ENCODE measurements at regions not wholly inside any gene's neighbourhood (a gene's known extent, or its start where the extent isn't known, plus 50 kb on each side); places are given as distances from the start of the nearest gene placed in this dataset.
"Not testable (repeated sequence)": the region's sequence is repeated elsewhere in the genome, so short reads cannot be mapped to it uniquely, and the experiment has no call there.

DNA sequence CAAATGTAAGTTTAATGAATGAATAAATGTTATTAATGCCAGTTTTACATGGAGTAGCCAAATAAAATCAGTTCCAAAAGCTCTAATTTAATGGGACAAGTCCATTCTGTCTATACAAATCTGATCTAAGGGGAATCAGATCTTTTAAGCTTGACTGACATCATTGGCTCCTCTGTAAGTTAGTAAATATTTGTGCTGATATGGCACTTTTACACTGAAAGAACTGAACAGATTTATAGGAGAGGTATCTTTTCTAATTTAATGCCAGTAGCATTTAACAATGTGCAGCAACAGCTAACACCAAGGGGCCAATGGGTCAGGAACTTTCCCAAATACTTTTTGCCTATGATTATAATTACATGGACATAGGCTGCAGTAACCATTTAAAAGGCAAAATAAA is 832.3 kb downstream of the PCDH17 start:
- no peak for DNase-seq (ENCODE audit: low read depth in 4 of 4, low spot score in 3 of 4)

DNA sequence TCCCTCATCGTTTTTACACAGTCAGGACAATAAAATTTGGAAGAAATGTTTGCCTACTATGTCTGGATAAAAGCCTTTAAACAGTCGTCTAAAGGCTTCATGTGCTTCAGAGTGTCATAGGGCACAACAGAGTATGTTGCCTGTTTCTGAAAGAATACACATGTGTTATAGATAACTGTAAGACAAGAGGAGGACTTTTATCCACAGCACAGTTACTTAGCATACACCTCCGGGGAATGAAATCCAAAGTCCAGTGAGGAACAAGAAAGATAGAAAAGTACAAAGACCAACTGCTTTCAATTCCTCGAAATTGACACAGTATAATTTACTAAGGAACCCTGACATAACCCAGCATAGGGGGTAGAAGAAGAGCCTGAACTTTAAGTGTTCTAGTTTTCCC is 835.6 kb downstream of the PCDH17 start:
- DNase-seq (ENCODE audit: low read depth in 4 of 4, low spot score in 3 of 4), result no peak

DNA sequence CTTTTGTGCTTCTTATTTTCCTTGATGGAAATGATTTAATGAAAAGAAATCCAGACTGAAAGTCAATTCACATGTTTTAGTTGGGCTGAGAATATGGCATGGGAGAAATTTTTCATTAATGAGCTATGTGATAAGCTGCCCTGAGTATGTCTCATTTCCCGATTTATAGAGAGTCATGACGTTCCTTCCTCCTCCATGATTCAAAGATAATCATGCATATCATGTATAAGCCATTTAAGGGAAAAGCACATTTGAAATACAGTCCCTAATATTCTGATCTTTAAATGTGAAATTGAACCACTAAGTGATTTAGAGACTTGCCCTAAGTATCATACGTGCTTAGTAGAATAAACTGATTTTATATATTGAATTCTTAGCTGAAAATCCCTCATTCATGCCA is 840.9 kb downstream of the PCDH17 start:
- DNase-seq (ENCODE audit: low read depth in 4 of 4, low spot score in 3 of 4), result no peak

DNA sequence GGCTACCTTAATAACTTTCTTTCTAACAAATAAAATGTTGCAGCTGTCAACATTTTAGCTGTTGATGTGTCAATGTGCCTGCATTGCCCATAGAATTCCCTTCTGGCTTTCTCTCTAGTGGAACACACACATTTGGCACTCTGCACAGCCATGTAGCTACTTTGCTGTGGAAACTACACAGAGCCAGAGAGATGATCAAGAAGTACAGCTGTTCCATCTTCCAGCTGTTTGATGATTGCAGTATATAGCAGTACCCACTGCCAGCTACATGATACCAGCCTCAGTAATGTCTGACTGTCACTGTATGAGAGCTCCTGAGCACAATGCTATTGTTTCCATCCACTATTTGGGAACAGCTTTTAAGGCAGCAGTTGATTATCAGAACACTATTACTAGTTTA is 843.0 kb downstream of the PCDH17 start:
- DNase-seq (ENCODE audit: low read depth in 4 of 4, low spot score in 3 of 4), result no peak

DNA sequence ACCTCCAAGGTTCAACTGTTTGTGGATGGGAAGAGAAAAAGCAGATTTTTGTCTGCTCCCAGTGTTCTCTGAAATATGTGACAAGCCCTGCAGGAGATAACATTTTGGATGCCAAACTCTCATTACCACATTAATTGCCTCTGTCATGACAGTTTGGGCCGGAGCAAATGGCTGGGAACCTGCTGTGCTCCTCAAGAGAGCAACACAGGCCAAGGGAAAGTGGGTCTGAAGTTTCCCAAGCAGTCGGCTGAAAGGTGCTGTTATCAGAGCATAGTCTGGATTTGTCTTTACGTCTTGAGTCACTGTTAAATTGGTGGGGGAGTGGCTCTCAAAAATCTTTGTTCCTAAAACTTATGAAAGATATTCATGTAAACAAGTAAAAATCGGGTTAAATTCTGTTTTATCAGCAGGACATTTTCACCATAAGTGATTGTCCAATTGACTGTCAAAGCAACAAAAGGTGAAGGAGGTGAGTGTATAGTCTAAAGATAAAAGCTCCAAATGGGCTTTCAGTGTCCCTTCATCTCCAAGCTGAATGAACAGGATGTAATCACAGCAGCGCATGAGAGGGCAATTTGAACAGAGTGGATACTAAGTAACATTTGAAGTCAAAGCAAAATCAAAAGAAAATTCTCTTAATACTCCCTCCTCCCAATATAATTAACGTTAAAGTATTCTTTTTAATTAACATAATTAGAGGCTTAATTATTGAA is 844.8 kb downstream of the PCDH17 start:
- DNase-seq (ENCODE audit: low read depth in 4 of 4, low spot score in 3 of 4), result no peak

DNA sequence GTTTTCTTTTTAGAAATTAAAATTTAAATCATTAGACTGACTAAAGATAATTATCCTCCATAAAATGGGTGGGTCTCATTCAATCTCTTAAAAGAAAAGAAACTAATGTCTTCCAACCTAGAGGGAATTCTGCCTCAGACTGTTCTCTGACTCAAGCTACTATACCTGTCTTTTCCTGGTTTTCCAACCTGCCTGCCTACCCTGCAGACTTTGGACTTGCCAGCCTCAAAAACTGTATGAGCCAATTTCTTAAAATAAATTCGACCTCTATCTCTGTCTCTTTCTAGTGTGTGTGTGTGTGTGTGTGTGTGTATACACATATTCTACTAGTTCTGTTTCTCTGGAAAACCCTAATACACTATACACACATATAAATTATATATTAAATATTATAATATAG is 847.3 kb downstream of the PCDH17 start:
- DNase-seq (ENCODE audit: low read depth in 4 of 4, low spot score in 3 of 4), result no peak

DNA sequence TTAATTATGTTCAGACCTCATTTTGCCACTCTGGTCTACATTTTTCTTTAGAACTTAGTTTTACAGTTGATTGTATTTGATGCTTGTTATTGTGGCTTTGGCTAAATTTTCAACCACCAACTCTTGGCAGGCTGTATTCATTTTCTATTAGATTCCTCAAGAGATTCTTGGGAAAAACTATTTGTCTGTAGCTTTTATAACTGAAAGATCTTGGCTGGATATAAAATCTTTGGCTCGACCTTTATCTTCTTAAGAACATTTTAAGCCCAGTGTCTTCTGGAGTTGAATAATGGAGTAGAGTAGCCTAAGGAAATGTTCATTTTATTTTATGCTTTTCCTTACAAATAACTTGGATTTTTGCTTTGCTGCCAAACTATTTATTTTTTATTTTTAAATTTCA is 848.5 kb downstream of the PCDH17 start:
- DNase-seq (ENCODE audit: low read depth in 4 of 4, low spot score in 3 of 4), result no peak

DNA sequence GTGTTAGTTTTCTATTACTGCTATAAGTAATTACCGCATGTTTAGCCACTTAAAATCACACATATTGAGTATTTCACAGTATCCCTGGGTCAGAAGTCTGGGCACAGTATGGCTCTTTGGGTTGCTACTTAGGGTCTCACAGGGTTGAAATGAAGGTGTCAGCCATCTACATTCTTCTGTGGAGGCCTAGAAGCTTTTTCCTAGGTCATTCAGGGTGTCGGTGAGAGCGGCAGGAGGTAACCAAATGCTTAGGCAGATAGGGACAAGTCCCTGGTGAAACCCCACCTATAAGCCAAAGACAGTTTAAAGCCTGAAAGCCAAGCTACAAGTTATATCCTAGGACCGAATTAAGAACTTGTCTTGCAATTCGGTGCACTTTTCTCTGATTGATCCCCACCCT is 856.7 kb downstream of the PCDH17 start:
- DNase-seq (ENCODE audit: low read depth in 4 of 4, low spot score in 3 of 4), result no peak

DNA sequence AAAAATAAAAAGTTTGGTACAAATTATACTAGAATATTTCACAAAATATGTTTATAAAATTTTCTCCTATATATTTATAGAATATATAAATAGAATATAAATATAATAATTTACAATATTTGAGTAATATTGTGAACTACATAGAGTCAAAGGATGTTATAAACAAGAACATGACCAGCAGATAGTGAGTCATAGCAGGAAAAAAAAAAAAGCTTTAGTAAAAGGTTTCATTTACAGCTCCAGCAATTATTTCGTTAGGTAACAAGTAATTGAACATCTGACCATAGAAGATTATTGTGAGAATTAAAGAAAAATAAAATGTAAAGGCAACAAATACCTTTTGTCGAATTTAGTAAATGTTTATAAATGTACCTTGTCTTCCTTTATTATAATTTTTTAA is 864.1 kb downstream of the PCDH17 start:
- DNase-seq (ENCODE audit: low read depth in 4 of 4, low spot score in 3 of 4), result no peak

DNA sequence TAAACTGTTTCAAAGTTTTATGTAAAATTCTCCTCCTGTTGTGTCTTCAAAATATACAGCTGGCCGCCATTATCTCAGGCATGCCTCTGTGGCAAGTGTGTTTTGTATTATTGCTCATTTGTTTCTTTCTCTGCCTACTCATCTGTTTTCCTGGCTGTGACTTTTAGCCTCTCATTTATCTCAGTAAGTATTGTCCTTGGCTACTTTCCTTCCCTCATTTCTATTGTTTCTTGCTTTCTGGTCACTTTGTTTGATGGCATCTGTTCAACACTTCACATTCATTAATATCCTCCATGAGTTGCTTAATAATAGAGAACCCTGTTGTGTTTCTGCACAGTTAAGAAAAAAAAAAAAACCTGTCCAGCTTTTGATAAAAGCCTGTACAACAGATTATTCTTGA is 869.4 kb downstream of the PCDH17 start:
- no peak for DNase-seq (ENCODE audit: low read depth in 4 of 4, low spot score in 3 of 4)

DNA sequence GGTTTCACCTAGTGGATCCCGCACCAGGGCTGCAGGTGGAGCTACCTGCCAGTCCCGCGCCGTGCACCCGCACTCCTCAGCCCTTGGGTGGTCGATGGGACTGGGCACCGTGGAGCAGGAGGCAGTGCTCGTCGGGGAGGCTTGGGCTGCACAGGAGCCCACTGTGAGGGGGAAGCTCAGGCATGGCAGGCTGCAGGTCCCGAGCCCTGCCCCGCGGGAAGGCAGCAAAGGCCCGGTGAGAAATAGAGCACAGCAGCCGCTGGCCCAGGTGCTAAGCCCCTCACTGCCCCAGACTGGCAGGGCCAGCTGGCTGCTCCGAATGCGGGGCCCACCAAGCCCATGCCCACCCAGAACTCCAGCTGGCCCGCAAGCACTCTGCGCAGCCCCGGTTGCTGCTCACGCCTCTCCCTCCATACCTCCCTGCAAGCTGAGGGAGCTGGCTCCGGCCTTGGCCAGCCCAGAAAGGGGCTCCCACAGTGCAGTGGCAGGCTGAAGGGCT is 872.7 kb downstream of the PCDH17 start:
- not testable (repeated sequence) for DNase-seq (ENCODE audit: low read depth in 4 of 4, low spot score in 3 of 4)

DNA sequence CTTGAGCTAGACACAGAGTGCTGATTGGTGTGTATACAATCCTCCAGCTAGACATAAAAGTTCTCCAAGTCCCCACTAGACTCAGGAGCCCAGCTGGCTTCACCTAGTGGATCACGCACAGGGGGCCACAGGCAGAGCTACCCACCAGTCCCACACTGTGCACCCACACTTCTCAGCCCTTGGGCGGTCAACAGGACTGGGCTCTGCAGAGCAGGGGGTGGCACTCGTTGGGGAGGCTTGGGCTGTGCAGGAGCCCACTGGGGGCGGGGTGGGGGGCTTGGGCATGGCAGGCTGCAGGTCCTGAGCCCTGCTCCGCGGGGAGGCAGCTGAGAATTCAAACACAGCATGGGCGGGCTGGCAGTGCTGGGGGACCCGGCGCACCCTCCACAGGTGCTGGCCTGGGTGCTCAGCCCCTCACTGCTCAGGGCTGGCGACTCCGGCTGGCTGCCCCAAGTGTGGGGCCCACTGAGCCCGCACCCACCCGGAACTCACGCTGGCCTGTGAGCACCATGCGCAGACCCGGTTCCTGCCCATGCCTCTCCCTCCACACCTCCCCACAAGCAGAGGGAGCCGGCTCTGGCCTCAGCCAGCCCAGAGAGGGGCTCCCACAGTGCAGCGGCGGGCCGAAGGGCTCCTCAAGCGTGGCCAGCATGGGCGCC is 873.8 kb downstream of the PCDH17 start:
- not testable (repeated sequence) for DNase-seq (ENCODE audit: low read depth in 4 of 4, low spot score in 3 of 4)

DNA sequence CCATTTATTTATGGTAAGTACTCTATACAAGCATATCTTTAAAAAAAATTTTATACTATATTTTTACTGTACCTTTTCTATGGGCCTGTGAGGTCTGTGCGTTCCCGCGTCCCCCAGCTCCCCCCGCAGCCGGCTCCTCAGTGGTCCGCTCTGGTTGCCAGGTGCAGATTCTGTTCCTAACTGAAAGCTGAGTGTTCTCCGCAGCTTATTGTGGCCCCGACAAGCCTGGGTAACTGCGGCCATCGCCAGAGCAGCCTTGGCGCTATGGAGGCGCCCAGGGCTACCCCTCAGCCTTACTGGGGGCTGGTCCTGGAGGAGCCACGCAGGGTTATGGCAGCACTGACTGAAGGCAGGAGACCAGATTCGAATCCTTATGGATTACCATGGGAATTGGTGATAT is 896.8 kb downstream of the PCDH17 start:
- no peak for DNase-seq (ENCODE audit: low read depth in 4 of 4, low spot score in 3 of 4)

DNA sequence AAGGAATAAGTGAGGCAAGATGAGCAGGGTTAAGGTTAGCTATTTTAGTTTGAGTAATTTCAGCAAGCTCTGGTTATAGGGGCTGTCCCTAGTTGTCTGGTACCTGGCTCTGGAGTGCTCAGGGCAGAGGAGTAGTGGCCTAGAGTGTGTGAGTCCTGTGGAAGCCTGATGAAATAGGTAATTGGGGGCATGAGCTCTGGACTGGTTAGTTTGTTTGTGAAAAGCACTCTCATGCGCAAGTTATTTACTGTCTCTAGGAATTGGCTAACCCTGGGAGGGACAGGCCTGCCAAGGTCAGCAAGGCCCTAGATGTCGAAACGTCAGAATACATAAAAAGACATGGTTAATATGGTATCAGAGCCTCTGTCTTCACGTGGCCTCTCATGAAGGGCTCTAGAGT is 900.1 kb downstream of the PCDH17 start:
- DNase-seq (ENCODE audit: low read depth in 4 of 4, low spot score in 3 of 4), result no peak

DNA sequence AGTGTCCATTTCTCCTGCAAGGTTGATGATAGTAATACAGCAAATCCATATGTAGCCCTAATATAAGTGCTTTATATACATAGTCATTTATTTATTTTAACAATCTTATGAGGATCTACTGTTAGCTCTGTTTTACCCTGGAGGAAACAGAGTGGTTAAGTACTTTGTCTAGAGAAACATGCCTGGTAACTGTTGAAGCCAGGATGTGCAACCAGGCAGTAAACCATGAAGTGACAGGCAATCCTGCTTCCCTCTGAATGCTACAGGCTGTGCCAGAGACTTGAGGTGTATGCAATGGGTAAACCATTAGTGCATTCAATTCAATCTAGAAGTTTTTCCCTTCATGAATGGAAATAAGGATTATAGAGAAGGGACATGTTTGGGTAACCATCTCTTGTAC is 911.0 kb downstream of the PCDH17 start:
- DNase-seq (ENCODE audit: low read depth in 4 of 4, low spot score in 3 of 4), result peak in 1 of 4 donors; percentile 2

DNA sequence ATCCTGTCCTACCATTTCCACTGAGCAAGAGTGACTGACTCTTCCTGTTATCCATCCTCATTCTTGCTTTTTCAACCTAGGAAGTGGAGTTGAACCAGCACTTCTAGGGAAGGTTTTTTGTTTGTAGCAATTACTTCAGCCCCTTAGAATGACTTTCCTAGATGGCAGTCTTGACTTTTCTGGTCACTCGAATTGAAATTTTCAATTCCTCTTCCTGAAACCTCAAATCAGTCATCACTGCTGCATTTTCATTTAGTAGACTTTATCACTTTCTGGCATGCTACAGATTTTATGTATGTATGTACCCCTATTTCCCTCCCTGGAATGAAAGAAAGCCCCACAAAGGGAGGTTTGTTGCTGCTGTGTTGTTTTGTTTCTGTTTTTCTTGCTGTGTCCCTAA is 915.9 kb downstream of the PCDH17 start:
- no peak for DNase-seq (ENCODE audit: low read depth in 4 of 4, low spot score in 3 of 4)

DNA sequence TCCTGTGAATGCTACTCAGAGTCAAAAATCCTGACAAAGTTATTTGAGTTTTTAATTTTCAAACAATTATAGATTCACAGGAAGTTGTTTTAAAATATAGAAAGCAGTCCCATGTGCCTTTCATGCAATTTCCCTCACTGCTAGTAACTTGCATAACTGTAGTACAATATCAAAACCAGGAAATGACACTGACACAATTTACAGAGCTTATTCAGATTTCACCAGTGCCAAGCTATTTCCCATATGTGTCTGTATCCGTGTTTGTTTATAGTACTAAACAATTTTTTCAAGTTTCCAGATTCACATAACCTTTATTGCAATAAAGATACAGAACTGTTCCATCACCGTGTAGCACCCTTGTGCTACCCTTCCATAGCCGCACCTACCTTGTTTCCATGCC is 934.6 kb downstream of the PCDH17 start:
- DNase-seq (ENCODE audit: low read depth in 4 of 4, low spot score in 3 of 4), result no peak

DNA sequence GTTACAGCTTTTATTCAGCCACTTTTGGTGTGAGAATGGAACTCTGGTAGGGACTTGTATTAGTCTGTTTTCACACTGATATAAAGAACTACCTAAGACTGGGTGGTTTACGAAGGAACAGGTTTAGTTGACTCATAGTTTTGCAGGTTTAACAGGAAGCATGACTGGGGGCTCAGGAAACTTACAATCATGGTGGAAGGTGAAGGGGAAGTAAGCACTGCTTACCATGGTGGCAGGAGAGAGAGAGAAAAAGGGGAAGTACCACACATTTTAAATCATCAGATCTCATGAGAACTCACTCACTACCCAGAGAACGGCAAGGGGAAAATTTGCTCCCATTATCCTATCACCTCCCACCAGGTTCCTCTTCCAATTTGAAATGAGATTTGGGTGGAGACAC is 942.2 kb downstream of the PCDH17 start:
- no peak for DNase-seq (ENCODE audit: low read depth in 4 of 4, low spot score in 3 of 4)

DNA sequence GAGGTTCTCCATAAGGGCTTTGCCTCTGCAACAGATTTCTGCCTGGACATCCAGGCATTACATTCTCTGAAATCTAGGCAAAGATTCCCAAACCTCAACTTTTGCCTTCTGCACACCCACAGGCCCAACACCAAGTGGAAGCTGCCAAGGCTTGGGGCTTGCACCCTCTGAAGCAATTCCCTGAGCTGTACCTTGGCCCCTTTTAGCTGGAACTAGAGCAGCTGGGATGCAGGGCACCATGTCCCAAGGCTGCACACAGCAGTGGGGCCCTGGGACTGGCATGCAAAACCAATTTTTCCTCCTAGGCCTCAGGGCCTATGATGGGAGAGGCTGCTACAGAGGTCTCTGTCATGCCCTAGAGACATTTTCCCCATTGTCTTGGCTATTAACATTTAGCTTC is 943.2 kb downstream of the PCDH17 start:
- no peak for DNase-seq (ENCODE audit: low read depth in 4 of 4, low spot score in 3 of 4)

DNA sequence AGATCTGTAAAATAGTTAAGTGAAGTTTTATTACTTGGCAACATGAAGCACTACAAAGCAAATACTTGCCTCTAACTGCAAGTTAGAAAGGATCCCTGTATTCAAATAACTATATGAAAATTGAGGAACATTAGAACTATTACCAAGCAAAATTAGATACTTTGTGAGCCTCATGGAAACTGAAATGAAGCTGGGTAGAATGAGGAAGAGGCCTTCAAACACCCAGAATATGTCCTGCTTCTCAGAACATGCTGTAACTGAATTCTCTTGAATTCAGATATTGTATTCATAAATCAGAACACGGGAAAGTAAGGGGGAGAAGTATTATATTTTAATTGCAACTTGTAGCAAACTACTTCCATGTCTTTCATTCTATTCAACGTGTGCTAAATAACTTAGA is 947.9 kb downstream of the PCDH17 start:
- no peak for DNase-seq (ENCODE audit: low read depth in 4 of 4, low spot score in 3 of 4)

DNA sequence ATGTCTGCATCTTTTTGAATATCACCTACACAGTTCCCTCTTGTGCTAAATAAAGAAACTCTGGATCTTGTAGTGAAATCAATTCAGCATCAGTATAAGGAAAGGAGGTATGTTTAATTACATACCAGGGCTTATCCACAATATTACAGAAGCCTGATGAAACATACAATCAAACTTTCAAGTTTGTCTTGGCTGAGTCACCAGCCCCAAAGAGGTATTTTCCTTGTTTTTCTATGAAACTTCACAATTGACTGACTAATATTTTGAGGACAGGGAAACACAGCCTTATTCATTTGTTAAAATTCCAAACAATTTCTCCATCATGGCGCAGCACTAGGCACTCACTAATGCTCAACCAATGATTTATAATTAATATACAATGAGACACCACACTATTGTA is 952.4 kb downstream of the PCDH17 start:
- no peak for DNase-seq (ENCODE audit: low read depth in 4 of 4, low spot score in 3 of 4)

DNA sequence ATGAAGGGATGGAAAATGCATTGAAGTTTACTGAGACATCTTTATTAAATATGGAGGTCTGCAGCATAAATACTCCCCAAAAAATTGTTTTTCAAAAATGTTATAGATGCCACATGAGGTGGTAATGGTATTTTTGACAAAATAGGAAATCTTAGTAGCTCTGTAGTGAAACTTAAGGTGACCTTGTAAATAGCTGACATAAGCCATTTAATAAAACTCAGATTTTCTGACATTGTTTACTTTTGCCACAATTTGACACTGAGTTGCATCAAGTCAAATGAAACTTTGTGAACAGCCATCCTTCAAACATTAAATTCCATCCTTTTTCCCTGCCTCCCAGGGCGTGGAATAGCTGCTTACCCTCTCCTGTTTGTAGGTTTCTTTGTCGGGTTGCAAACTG is 953.1 kb downstream of the PCDH17 start:
- DNase-seq (ENCODE audit: low read depth in 4 of 4, low spot score in 3 of 4), result no peak

DNA sequence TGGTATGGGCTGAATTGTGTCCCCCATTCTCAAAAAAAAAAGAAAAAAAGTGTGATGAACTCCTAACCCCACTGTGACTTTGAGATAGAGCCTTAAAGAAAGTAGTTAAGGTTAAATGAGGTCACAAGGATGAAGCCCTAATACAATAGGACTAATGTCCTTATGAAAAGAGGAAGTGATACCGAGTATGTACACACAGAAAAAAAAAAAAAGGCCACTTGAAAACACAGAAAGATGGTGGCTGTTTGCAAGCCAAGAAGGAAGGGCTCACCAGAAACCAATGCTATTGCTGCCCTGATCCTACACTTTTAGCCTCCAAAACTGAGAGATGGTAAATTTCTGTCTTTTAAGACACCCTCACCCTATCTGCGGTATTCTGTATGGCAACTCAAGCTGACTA is 955.6 kb downstream of the PCDH17 start:
- no peak for DNase-seq (ENCODE audit: low read depth in 4 of 4, low spot score in 3 of 4)

Measured in right renal pelvis (tissue), 4 donors.